ENCODE measurements at regions not wholly inside any gene's neighbourhood (a gene's known extent, or its start where the extent isn't known, plus 50 kb on each side); places are given as distances from the start of the nearest gene placed in this dataset.

GRCh38 chr2:38232454-38232853 lies 144.6 kb downstream of the ATL2 start:
- Histone ChIP-seq H3K79me2 (replicated peaks; ENCODE audit: insufficient read depth, low read length) (no peaks in the 10 kb centered on the region), H3K9ac (ENCODE audit: low read length) (no peak overlapping the region), H3K9me2 (ENCODE audit: insufficient read depth, low read length) (no peaks in the 10 kb centered on the region), H3K36me3 (ENCODE audit: insufficient read depth, low read length) (no peaks in the 10 kb centered on the region), H3K4me2 (ENCODE audit: low read length) (no peak overlapping the region), H3K4me3 (ENCODE audit: low read length) (no peak overlapping the region), H4K20me1 (ENCODE audit: insufficient read depth) (no peaks in the 10 kb centered on the region), H3K27me3 (ENCODE audit: insufficient read depth, low read depth, low read length) (no peaks in the 10 kb centered on the region), H2AFZ (ENCODE audit: low read depth, low read length) (no peak overlapping the region), H3K9me3 (ENCODE audit: low read length) (no peaks in the 10 kb centered on the region), H3K27ac (ENCODE audit: low read length) (no peak overlapping the region), H3F3A (ENCODE audit: insufficient read depth, low read length, poor library complexity, severe bottlenecking) (no peaks in the 10 kb centered on the region)
- TF ChIP-seq RAD21 (conservative IDR thresholded peaks at IDR 0.05) (no peak), TAF1 (IDR thresholded peaks at IDR 0.05; ENCODE audit: low read depth) (no peak), EP300 (conservative IDR thresholded peaks at IDR 0.05; ENCODE audit: poor library complexity, severe bottlenecking) (no peak), SMC3 (conservative IDR thresholded peaks at IDR 0.05; ENCODE audit: poor library complexity) (no peak), REST (IDR thresholded peaks at IDR 0.05; ENCODE audit: borderline replicate concordance) (no peak), CTCF (IDR thresholded peaks at IDR 0.05; ENCODE audit: poor library complexity, severe bottlenecking) (no peak), EZH2 (IDR thresholded peaks at IDR 0.05; ENCODE audit: borderline replicate concordance, insufficient read depth, low read length, poor library complexity, severe bottlenecking) (no peak), MXI1 (conservative IDR thresholded peaks at IDR 0.05; ENCODE audit: poor library complexity, severe bottlenecking) (no peak), POLR2AphosphoS5 (IDR thresholded peaks at IDR 0.05) (no peak)

- TF ChIP-seq SMC3 (conservative IDR thresholded peaks at IDR 0.05; ENCODE audit: poor library complexity): no peak
- no peaks in the 10 kb centered on the region for H4K20me1 ChIP-seq (ENCODE audit: insufficient read depth)
- H3K4me2 ChIP-seq (ENCODE audit: low read length): no peak overlapping the region
- no peaks in the 10 kb centered on the region for H3K9me2 ChIP-seq (ENCODE audit: insufficient read depth, low read length)
- no peaks in the 10 kb centered on the region for H3K27me3 ChIP-seq (ENCODE audit: insufficient read depth, low read depth, low read length)
- no peaks in the 10 kb centered on the region for H3K9me3 ChIP-seq (ENCODE audit: low read length)
- H3K36me3 ChIP-seq (ENCODE audit: insufficient read depth, low read length): no peaks in the 10 kb centered on the region
- no peak overlapping the region for H3K27ac ChIP-seq (ENCODE audit: low read length)
- no peaks in the 10 kb centered on the region for H3F3A ChIP-seq (ENCODE audit: insufficient read depth, low read length, poor library complexity, severe bottlenecking)
- H3K79me2 ChIP-seq (replicated peaks; ENCODE audit: insufficient read depth, low read length): no peaks in the 10 kb centered on the region
- H3K4me3 ChIP-seq (ENCODE audit: low read length): no peak overlapping the region
- H3K9ac ChIP-seq (ENCODE audit: low read length): no peak overlapping the region
- H2AFZ ChIP-seq (ENCODE audit: low read depth, low read length): no peak overlapping the region
Measured at GRCh38 chr2:38230756-38231155, 146.3 kb downstream of the ATL2 start.

GRCh38 chr2:38228753-38229152 lies 148.3 kb downstream of the ATL2 start:
- Histone ChIP-seq H3K9me2 (ENCODE audit: insufficient read depth, low read length) (no peaks in the 10 kb centered on the region), H3K4me3 (ENCODE audit: low read length) (no peak overlapping the region), H3K9me3 (ENCODE audit: low read length) (no peaks in the 10 kb centered on the region), H3K27me3 (ENCODE audit: insufficient read depth, low read depth, low read length) (no peaks in the 10 kb centered on the region), H3K27ac (ENCODE audit: low read length) (no peak overlapping the region), H3K4me2 (ENCODE audit: low read length) (no peak overlapping the region), H3K36me3 (ENCODE audit: insufficient read depth, low read length) (no peaks in the 10 kb centered on the region), H2AFZ (ENCODE audit: low read depth, low read length) (no peak overlapping the region), H4K20me1 (ENCODE audit: insufficient read depth) (no peaks in the 10 kb centered on the region), H3F3A (ENCODE audit: insufficient read depth, low read length, poor library complexity, severe bottlenecking) (no peaks in the 10 kb centered on the region), H3K79me2 (replicated peaks; ENCODE audit: insufficient read depth, low read length) (no peaks in the 10 kb centered on the region), H3K9ac (ENCODE audit: low read length) (no peak overlapping the region)
- TF ChIP-seq CTCF (IDR thresholded peaks at IDR 0.05; ENCODE audit: poor library complexity, severe bottlenecking) (no peak), TAF1 (IDR thresholded peaks at IDR 0.05; ENCODE audit: low read depth) (no peak), MXI1 (conservative IDR thresholded peaks at IDR 0.05; ENCODE audit: poor library complexity, severe bottlenecking) (no peak), RAD21 (conservative IDR thresholded peaks at IDR 0.05) (no peak), POLR2AphosphoS5 (IDR thresholded peaks at IDR 0.05) (no peak), EZH2 (IDR thresholded peaks at IDR 0.05; ENCODE audit: borderline replicate concordance, insufficient read depth, low read length, poor library complexity, severe bottlenecking) (no peak), SMC3 (conservative IDR thresholded peaks at IDR 0.05; ENCODE audit: poor library complexity) (no peak), REST (IDR thresholded peaks at IDR 0.05; ENCODE audit: borderline replicate concordance) (no peak), EP300 (conservative IDR thresholded peaks at IDR 0.05; ENCODE audit: poor library complexity, severe bottlenecking) (no peak)
